NCI-H1092 (cell line): ENCODE measurements at regions not wholly inside any gene's neighbourhood (a gene's known extent, or its start where the extent isn't known, plus 50 kb on each side); places are given as distances from the start of the nearest gene placed in this dataset.

ENCODE experiments used
- DNase-seq: peaks from one replicate; lab custom pipeline; 2025; lab: John Stamatoyannopoulos, UW

- no peak for DNase-seq
Observed at GRCh38 chr17:68184816-68185436, 62.9 kb upstream of the AMZ2 start.

- no peak for DNase-seq
Observed at GRCh38 chr17:68185820-68186219, 62.0 kb upstream of the AMZ2 start.

- DNase-seq = no peak
Observed at GRCh38 chr17:68190495-68190894, 57.3 kb upstream of the AMZ2 start.

- no peak for DNase-seq
Observed at GRCh38 chr17:68195667-68196393, 52.0 kb upstream of the AMZ2 start.

- DNase-seq = no peak
Observed at GRCh38 chr17:68196394-68197090, 51.3 kb upstream of the AMZ2 start.

- DNase-seq = no peak
Observed at GRCh38 chr17:68197091-68197996, 50.5 kb upstream of the AMZ2 start.

- DNase-seq = no peak
Observed at GRCh38 chr17:68197997-68198930, 49.6 kb upstream of the AMZ2 start.
